ENCODE measurements at regions not wholly inside any gene's neighbourhood (a gene's known extent, or its start where the extent isn't known, plus 50 kb on each side); places are given as distances from the start of the nearest gene placed in this dataset.

DNA sequence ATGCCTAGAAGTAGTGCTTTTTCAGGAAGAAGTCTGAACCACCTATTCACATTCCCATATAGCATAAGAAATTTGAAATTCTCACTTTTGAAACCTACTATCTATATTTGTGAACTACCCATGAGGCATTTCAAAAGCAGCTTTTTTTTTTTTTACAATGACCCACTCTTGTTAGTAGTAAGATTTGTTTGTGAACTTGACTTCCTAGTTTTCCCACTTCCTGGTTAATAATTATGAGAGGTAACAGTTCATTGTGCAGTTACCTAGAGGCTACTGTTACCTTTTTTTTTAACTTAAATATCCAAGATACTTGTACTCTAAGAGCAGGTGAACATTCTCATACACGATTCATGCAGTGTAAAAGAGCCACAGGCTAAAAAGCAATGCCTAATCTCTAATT lies 371.7 kb upstream of the ADGRL2 start (continued):
- TF ChIP-seq, protein P1, sequence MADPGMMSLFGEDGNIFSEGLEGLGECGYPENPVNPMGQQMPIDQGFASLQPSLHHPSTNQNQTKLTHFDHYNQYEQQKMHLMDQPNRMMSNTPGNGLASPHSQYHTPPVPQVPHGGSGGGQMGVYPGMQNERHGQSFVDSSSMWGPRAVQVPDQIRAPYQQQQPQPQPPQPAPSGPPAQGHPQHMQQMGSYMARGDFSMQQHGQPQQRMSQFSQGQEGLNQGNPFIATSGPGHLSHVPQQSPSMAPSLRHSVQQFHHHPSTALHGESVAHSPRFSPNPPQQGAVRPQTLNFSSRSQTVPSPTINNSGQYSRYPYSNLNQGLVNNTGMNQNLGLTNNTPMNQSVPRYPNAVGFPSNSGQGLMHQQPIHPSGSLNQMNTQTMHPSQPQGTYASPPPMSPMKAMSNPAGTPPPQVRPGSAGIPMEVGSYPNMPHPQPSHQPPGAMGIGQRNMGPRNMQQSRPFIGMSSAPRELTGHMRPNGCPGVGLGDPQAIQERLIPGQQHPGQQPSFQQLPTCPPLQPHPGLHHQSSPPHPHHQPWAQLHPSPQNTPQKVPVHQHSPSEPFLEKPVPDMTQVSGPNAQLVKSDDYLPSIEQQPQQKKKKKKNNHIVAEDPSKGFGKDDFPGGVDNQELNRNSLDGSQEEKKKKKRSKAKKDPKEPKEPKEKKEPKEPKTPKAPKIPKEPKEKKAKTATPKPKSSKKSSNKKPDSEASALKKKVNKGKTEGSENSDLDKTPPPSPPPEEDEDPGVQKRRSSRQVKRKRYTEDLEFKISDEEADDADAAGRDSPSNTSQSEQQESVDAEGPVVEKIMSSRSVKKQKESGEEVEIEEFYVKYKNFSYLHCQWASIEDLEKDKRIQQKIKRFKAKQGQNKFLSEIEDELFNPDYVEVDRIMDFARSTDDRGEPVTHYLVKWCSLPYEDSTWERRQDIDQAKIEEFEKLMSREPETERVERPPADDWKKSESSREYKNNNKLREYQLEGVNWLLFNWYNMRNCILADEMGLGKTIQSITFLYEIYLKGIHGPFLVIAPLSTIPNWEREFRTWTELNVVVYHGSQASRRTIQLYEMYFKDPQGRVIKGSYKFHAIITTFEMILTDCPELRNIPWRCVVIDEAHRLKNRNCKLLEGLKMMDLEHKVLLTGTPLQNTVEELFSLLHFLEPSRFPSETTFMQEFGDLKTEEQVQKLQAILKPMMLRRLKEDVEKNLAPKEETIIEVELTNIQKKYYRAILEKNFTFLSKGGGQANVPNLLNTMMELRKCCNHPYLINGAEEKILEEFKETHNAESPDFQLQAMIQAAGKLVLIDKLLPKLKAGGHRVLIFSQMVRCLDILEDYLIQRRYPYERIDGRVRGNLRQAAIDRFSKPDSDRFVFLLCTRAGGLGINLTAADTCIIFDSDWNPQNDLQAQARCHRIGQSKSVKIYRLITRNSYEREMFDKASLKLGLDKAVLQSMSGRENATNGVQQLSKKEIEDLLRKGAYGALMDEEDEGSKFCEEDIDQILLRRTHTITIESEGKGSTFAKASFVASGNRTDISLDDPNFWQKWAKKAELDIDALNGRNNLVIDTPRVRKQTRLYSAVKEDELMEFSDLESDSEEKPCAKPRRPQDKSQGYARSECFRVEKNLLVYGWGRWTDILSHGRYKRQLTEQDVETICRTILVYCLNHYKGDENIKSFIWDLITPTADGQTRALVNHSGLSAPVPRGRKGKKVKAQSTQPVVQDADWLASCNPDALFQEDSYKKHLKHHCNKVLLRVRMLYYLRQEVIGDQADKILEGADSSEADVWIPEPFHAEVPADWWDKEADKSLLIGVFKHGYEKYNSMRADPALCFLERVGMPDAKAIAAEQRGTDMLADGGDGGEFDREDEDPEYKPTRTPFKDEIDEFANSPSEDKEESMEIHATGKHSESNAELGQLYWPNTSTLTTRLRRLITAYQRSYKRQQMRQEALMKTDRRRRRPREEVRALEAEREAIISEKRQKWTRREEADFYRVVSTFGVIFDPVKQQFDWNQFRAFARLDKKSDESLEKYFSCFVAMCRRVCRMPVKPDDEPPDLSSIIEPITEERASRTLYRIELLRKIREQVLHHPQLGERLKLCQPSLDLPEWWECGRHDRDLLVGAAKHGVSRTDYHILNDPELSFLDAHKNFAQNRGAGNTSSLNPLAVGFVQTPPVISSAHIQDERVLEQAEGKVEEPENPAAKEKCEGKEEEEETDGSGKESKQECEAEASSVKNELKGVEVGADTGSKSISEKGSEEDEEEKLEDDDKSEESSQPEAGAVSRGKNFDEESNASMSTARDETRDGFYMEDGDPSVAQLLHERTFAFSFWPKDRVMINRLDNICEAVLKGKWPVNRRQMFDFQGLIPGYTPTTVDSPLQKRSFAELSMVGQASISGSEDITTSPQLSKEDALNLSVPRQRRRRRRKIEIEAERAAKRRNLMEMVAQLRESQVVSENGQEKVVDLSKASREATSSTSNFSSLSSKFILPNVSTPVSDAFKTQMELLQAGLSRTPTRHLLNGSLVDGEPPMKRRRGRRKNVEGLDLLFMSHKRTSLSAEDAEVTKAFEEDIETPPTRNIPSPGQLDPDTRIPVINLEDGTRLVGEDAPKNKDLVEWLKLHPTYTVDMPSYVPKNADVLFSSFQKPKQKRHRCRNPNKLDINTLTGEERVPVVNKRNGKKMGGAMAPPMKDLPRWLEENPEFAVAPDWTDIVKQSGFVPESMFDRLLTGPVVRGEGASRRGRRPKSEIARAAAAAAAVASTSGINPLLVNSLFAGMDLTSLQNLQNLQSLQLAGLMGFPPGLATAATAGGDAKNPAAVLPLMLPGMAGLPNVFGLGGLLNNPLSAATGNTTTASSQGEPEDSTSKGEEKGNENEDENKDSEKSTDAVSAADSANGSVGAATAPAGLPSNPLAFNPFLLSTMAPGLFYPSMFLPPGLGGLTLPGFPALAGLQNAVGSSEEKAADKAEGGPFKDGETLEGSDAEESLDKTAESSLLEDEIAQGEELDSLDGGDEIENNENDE (IDR thresholded peaks at IDR 0.05; ENCODE audit: insufficient replicate concordance, low read length) = no peak
- TF ChIP-seq SIN3A (conservative IDR thresholded peaks at IDR 0.05 in 1 of 2, IDR thresholded peaks at IDR 0.05 in 1 of 2; ENCODE audit: low read depth in 1 of 2, low read length in 2 of 2) (no peak), EP300 (IDR thresholded peaks at IDR 0.05; ENCODE audit: borderline replicate concordance in 1 of 2, low read depth in 2 of 2, low read length in 2 of 2) (no peak), RNF2 (IDR thresholded peaks at IDR 0.05; ENCODE audit: borderline replicate concordance, low read depth, low read length, missing control alignments, poor library complexity, severe bottlenecking) (no peak), MAFK (IDR thresholded peaks at IDR 0.05; ENCODE audit: low read depth, low read length) (no peak), PHF8 (conservative IDR thresholded peaks at IDR 0.05; ENCODE audit: low read depth, low read length) (no peak)

All from H1 (cell line).